Activated B cell treated with CpG ODN at 0.5 μM for 24 hours (primary cell): ENCODE measurements at regions not wholly inside any gene's neighbourhood (a gene's known extent, or its start where the extent isn't known, plus 50 kb on each side); places are given as distances from the start of the nearest gene placed in this dataset.

Experiments used
- ATAC-seq: fragments of 200-7000 bp; cut with Tn5 transposase; one replicate; pipeline ENCODE4 v1.10.0; 2021; ENCODE audit warnings: low read depth, mild to moderate bottlenecking, moderate library complexity
- CTCF ChIA-PET: fragments of 350-600 bp; sonication (Branson Sonifier 250); formaldehyde crosslinking; loops from one replicate; lab custom pipeline; 2021; ENCODE audit warnings: antibody characterized with exemption; lab: Charles Lee
- POLR2A ChIA-PET: fragments of 350-600 bp; sonication (Branson Sonifier 250); formaldehyde crosslinking; loops from one replicate; lab custom pipeline; 2021; ENCODE audit warnings: antibody characterized with exemption; lab: Charles Lee
- DNase-seq: peaks from one replicate; pipeline ENCODE4 v3.0.0; 2022
- H3K27ac Mint-ChIP-seq: one replicate; pipeline ENCODE4 v1.8.0; 2020; ENCODE audit warnings: mixed read lengths
- H3K27me3 Mint-ChIP-seq: one replicate; pipeline ENCODE4 v1.8.0; 2021; ENCODE audit warnings: mixed read lengths
- H3K36me3 Mint-ChIP-seq: one replicate; pipeline ENCODE4 v1.8.0; 2021; ENCODE audit warnings: low read depth, mixed read lengths
- H3K4me1 Mint-ChIP-seq: one replicate; pipeline ENCODE4 v1.8.0; 2021; ENCODE audit warnings: mixed read lengths
- H3K4me3 Mint-ChIP-seq: one replicate; pipeline ENCODE4 v1.8.0; 2020; ENCODE audit warnings: mild to moderate bottlenecking, mixed read lengths
- H3K9me3 Mint-ChIP-seq: one replicate; pipeline ENCODE4 v1.8.0; 2020; ENCODE audit warnings: mixed read lengths
- CTCF ChIP-seq: fragments of 200-600 bp; IDR thresholded peaks from one replicate; pipeline ENCODE4 v1.8.0; 2022; ENCODE audit warnings: antibody characterized with exemption, mild to moderate bottlenecking
- intact Hi-C: fragments of 100-400 bp; cut with micrococcal nuclease; formaldehyde crosslinking; loops from one replicate; pipeline ENCODE4 v1.15.1; 2024

GRCh38 chr13:38582133-38582532 is 104.7 kb upstream of the FREM2 start:
- no peaks in the 10 kb centered on the region for H3K36me3 Mint-ChIP-seq
- intact Hi-C loops = no loop called here
- H3K27me3 Mint-ChIP-seq = no peaks in the 10 kb centered on the region
- ChIA-PET CTCF (interaction anchor here (1.0 to 1.1 kb wide), 2 partner anchors 8 to 813 kb away, joined by 3 read pairs; no protein-coding TSS in a partner anchor), POLR2A (no interaction called here)
- H3K27ac Mint-ChIP-seq = no peak overlapping the region
- no peaks in the 10 kb centered on the region for H3K9me3 Mint-ChIP-seq
- DNase-seq (no peak), ATAC-seq (no peak)
- H3K4me3 Mint-ChIP-seq = no peak overlapping the region
- no peak for TF ChIP-seq CTCF
- H3K4me1 Mint-ChIP-seq = no peaks in the 10 kb centered on the region

GRCh38 chr13:38590230-38590629 is 96.6 kb upstream of the FREM2 start:
- H3K9me3 Mint-ChIP-seq = no peaks in the 10 kb centered on the region
- CTCF ChIA-PET = interaction anchor here (1.0 kb wide), 1 partner anchor 9 kb away, joined by 3 read pairs; no protein-coding TSS in a partner anchor
- no peaks in the 10 kb centered on the region for H3K4me1 Mint-ChIP-seq
- POLR2A ChIA-PET = no interaction called here
- intact Hi-C loops = no loop called here
- H3K36me3 Mint-ChIP-seq = no peaks in the 10 kb centered on the region
- H3K27me3 Mint-ChIP-seq = no peaks in the 10 kb centered on the region
- no peak overlapping the region for H3K4me3 Mint-ChIP-seq
- ATAC-seq (no peak), DNase-seq (no peak)
- TF ChIP-seq CTCF = no peak
- H3K27ac Mint-ChIP-seq = no peak overlapping the region

- no peak overlapping the region for H3K4me3 Mint-ChIP-seq
- H3K27me3 Mint-ChIP-seq = no peaks in the 10 kb centered on the region
- no peak for DNase-seq
- ATAC-seq = no peak
- CTCF ChIA-PET = interaction anchor here (1.0 kb wide), 1 partner anchor 9 kb away, joined by 3 read pairs; no protein-coding TSS in a partner anchor
- no peaks in the 10 kb centered on the region for H3K36me3 Mint-ChIP-seq
- intact Hi-C loops = no loop called here
- POLR2A ChIA-PET = no interaction called here
- no peaks in the 10 kb centered on the region for H3K9me3 Mint-ChIP-seq
- TF ChIP-seq CTCF = no peak
- H3K27ac Mint-ChIP-seq = no peak overlapping the region
- H3K4me1 Mint-ChIP-seq = no peaks in the 10 kb centered on the region
Observed at GRCh38 chr13:38590796-38591507, 95.9 kb upstream of the FREM2 start.

- H3K36me3 Mint-ChIP-seq = no peaks in the 10 kb centered on the region
- no peak for TF ChIP-seq CTCF
- H3K27ac Mint-ChIP-seq = no peak overlapping the region
- intact Hi-C loops = no loop called here
- ATAC-seq = no peak
- no peaks in the 10 kb centered on the region for H3K9me3 Mint-ChIP-seq
- no peak for DNase-seq
- no peaks in the 10 kb centered on the region for H3K4me1 Mint-ChIP-seq
- ChIA-PET POLR2A (no interaction called here), CTCF (no interaction called here)
- no peak overlapping the region for H3K4me3 Mint-ChIP-seq
- H3K27me3 Mint-ChIP-seq = peaks cover 3% of the 10 kb centered on the region
Observed at GRCh38 chr13:38602266-38602665, 84.6 kb upstream of the FREM2 start.

- Mint-ChIP-seq H3K36me3 (no peaks in the 10 kb centered on the region), H3K27ac (no peak overlapping the region), H3K9me3 (no peaks in the 10 kb centered on the region), H3K4me1 (no peaks in the 10 kb centered on the region), H3K27me3 (no peaks in the 10 kb centered on the region), H3K4me3 (no peak overlapping the region)
- CTCF ChIA-PET = no interaction called here
- DNase-seq (no peak), ATAC-seq (no peak)
- intact Hi-C loops = no loop called here
- POLR2A ChIA-PET = no interaction called here
- no peak for TF ChIP-seq CTCF
Observed at GRCh38 chr13:38606699-38607535, 80.0 kb upstream of the FREM2 start.
